Smooth muscle cell (in vitro differentiated cells): ENCODE measurements at regions not wholly inside any gene's neighbourhood (a gene's known extent, or its start where the extent isn't known, plus 50 kb on each side); places are given as distances from the start of the nearest gene placed in this dataset.

ENCODE experiments used
- DNase-seq: peaks from one replicate; lab custom pipeline; 2025; ENCODE audit not compliant: unreplicated experiment; lab: John Stamatoyannopoulos, UW
- H2AFZ ChIP-seq: fragments of 200-600 bp; sonication (generic); 2 replicates; pipeline ENCODE4 v1.6.0; 2016; ENCODE audit warnings: antibody characterized with exemption, low read depth, mild to moderate bottlenecking
- H3F3A ChIP-seq: fragments of 200-600 bp; sonication (generic); 2 replicates; pipeline ENCODE4 v1.6.0; 2017; ENCODE audit warnings: antibody characterized with exemption, low read depth
- H3K27ac ChIP-seq: fragments of 200-600 bp; sonication (generic); 2 replicates; pipeline ENCODE4 v1.5.1; 2016; ENCODE audit warnings: low read depth, mild to moderate bottlenecking
- H3K27me3 ChIP-seq: fragments of 200-600 bp; sonication (generic); 2 replicates; pipeline ENCODE4 v1.6.1; 2016; ENCODE audit warnings: low read depth, mild to moderate bottlenecking
- H3K36me3 ChIP-seq: fragments of 200-600 bp; sonication (generic); 2 replicates; pipeline ENCODE4 v1.5.1; 2016; ENCODE audit warnings: low read depth
- H3K4me1 ChIP-seq: fragments of 200-600 bp; sonication (generic); 2 replicates; pipeline ENCODE4 v1.5.1; 2016; ENCODE audit warnings: low read depth
- H3K4me2 ChIP-seq: fragments of 200-600 bp; sonication (generic); 2 replicates; pipeline ENCODE4 v1.6.0; 2016; ENCODE audit warnings: mild to moderate bottlenecking
- H3K4me3 ChIP-seq: fragments of 200-600 bp; sonication (generic); 2 replicates; pipeline ENCODE4 v1.5.1; 2016; ENCODE audit warnings: mild to moderate bottlenecking
- H3K79me2 ChIP-seq: fragments of 200-600 bp; sonication (generic); 2 replicates; pipeline ENCODE4 v1.6.0; 2016; ENCODE audit warnings: low read depth, mild to moderate bottlenecking
- H3K9ac ChIP-seq: fragments of 200-600 bp; sonication (generic); 2 replicates; pipeline ENCODE4 v1.6.0; 2016; ENCODE audit warnings: low read depth
- H3K9me3 ChIP-seq: fragments of 200-600 bp; sonication (generic); replicated peaks from 2 replicates; pipeline ENCODE4 v1.5.1; 2016; ENCODE audit warnings: low read depth
- H4K20me1 ChIP-seq: fragments of 200-600 bp; sonication (generic); 2 replicates; pipeline ENCODE4 v1.6.0; 2016; ENCODE audit warnings: low read depth
- CTCF ChIP-seq: fragments of 200-600 bp; sonication (generic); IDR thresholded peaks from 2 replicates; pipeline ENCODE4 v1.5.1; 2017; ENCODE audit warnings: borderline replicate concordance, mild to moderate bottlenecking, antibody characterized with exemption; ENCODE audit not compliant: insufficient read depth, poor library complexity, severe bottlenecking
- WGBS: methylation state at CpG from one replicate; pipeline ENCODE4 v1.1.7; 2016; ENCODE audit warnings: low lambda C conversion rate; 5-methylcytosine and 5-hydroxymethylcytosine counted together

- Histone ChIP-seq H3K4me1 (no peaks in the 10 kb centered on the region), H4K20me1 (peaks cover 64% of the 10 kb centered on the region), H2AFZ (no peak overlapping the region), H3F3A (no peaks in the 10 kb centered on the region), H3K27ac (peak overlapping the region; percentile 61), H3K9ac (no peak overlapping the region), H3K79me2 (peaks cover 63% of the 10 kb centered on the region), H3K9me3 (no peaks in the 10 kb centered on the region), H3K4me2 (peak overlapping the region; percentile 37), H3K4me3 (no peak overlapping the region), H3K27me3 (no peaks in the 10 kb centered on the region), H3K36me3 (no peaks in the 10 kb centered on the region)
- no peak for TF ChIP-seq CTCF
- whole genome bisulfite sequencing, result 27% methylated on average over 3 of the region's 3 CpGs
- DNase-seq, result no peak
These were observed 152.7 kb upstream of the CDH11 start for GRCh38 chr16:65274566-65274965.

- Histone ChIP-seq H3K9me3 (no peaks in the 10 kb centered on the region), H3K27me3 (no peaks in the 10 kb centered on the region), H3K9ac (no peak overlapping the region), H3K36me3 (no peaks in the 10 kb centered on the region), H3K79me2 (peaks cover 70% of the 10 kb centered on the region), H3F3A (no peaks in the 10 kb centered on the region), H3K27ac (no peak overlapping the region), H2AFZ (no peak overlapping the region), H3K4me2 (no peak overlapping the region), H3K4me1 (no peaks in the 10 kb centered on the region), H3K4me3 (no peak overlapping the region), H4K20me1 (peaks cover 73% of the 10 kb centered on the region)
- no peak for TF ChIP-seq CTCF
- DNase-seq, result no peak
- WGBS, result 88% methylated on average over 4 of the region's 4 CpGs
These were observed 151.0 kb upstream of the CDH11 start for GRCh38 chr16:65272699-65273414.

- H3K36me3 ChIP-seq, result no peaks in the 10 kb centered on the region
- no peak overlapping the region for H2AFZ ChIP-seq
- H3K9ac ChIP-seq, result no peak overlapping the region
- WGBS, result 96% methylated on average over 1 of the region's 1 CpG
- TF ChIP-seq CTCF, result no peak
- peaks cover 82% of the 10 kb centered on the region for H4K20me1 ChIP-seq
- H3K27ac ChIP-seq, result no peak overlapping the region
- no peaks in the 10 kb centered on the region for H3K27me3 ChIP-seq
- H3K4me3 ChIP-seq, result no peak overlapping the region
- no peak overlapping the region for H3K4me2 ChIP-seq
- peaks cover 78% of the 10 kb centered on the region for H3K79me2 ChIP-seq
- H3F3A ChIP-seq, result no peaks in the 10 kb centered on the region
- DNase-seq, result no peak
- H3K9me3 ChIP-seq, result no peaks in the 10 kb centered on the region
- no peaks in the 10 kb centered on the region for H3K4me1 ChIP-seq
These were observed 150.1 kb upstream of the CDH11 start for GRCh38 chr16:65271996-65272395.

GRCh38 chr16:65268331-65268730, 146.5 kb upstream of the CDH11 start:
- Histone ChIP-seq H3K4me2 (no peak overlapping the region), H2AFZ (no peak overlapping the region), H3K4me3 (no peak overlapping the region), H3K4me1 (no peaks in the 10 kb centered on the region), H3K36me3 (no peaks in the 10 kb centered on the region), H3K79me2 (peaks cover 86% of the 10 kb centered on the region), H3K27me3 (no peaks in the 10 kb centered on the region), H3K9me3 (no peaks in the 10 kb centered on the region), H3F3A (no peaks in the 10 kb centered on the region), H3K9ac (no peak overlapping the region), H3K27ac (no peak overlapping the region), H4K20me1 (peaks cover 99% of the 10 kb centered on the region)
- 19% methylated on average over 1 of the region's 1 CpG for WGBS
- TF ChIP-seq CTCF, result no peak
- no peak for DNase-seq
